ENCODE measurements at regions not wholly inside any gene's neighbourhood (a gene's known extent, or its start where the extent isn't known, plus 50 kb on each side); places are given as distances from the start of the nearest gene placed in this dataset.

DNA sequence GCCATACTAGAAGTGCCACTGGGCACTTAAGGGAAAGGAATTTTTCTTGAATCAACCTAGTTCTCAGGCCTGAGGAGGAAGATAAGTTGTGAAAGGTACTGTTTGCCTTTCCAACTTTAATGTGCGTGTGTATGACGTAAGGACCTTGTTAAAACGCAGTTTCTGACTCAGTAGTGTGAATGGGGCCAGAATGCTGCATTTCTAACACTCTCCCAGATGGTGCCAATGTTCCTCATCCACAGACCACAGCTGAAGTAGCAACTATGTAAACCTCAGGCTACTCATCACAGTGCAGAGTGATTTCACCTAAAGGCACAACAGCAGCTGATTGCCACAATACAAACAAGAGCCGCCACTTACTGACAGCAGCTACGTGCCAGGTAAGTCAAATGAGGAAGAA is 103.6 kb downstream of the OTOL1 start:
- TF ChIP-seq, protein P1, sequence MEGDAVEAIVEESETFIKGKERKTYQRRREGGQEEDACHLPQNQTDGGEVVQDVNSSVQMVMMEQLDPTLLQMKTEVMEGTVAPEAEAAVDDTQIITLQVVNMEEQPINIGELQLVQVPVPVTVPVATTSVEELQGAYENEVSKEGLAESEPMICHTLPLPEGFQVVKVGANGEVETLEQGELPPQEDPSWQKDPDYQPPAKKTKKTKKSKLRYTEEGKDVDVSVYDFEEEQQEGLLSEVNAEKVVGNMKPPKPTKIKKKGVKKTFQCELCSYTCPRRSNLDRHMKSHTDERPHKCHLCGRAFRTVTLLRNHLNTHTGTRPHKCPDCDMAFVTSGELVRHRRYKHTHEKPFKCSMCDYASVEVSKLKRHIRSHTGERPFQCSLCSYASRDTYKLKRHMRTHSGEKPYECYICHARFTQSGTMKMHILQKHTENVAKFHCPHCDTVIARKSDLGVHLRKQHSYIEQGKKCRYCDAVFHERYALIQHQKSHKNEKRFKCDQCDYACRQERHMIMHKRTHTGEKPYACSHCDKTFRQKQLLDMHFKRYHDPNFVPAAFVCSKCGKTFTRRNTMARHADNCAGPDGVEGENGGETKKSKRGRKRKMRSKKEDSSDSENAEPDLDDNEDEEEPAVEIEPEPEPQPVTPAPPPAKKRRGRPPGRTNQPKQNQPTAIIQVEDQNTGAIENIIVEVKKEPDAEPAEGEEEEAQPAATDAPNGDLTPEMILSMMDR (IDR thresholded peaks at IDR 0.05) = no peak
- no peak for TF ChIP-seq EZH2 (IDR thresholded peaks at IDR 0.05)
